Neural cell (in vitro differentiated cells): ENCODE measurements at regions not wholly inside any gene's neighbourhood (a gene's known extent, or its start where the extent isn't known, plus 50 kb on each side); places are given as distances from the start of the nearest gene placed in this dataset.

Experiments
- H2AFZ ChIP-seq: fragments of 200-600, 300-800 bp; sonication (generic), shearing (Covaris generic); 2 replicates; pipeline ENCODE4 v1.6.0; 2014; ENCODE audit warnings: low read depth, mild to moderate bottlenecking, antibody characterized with exemption, low read length, moderate library complexity
- H3F3A ChIP-seq: fragments of 200-600 bp; shearing (Covaris generic); 2 replicates; pipeline ENCODE4 v1.6.1; 2016; ENCODE audit warnings: mild to moderate bottlenecking, moderate library complexity, mixed read lengths, antibody characterized with exemption, low read length; ENCODE audit not compliant: insufficient read depth, poor library complexity, severe bottlenecking
- H3K27ac ChIP-seq: fragments of 200-600, 300-800 bp; sonication (generic), shearing (Covaris generic); 2 replicates; pipeline ENCODE4 v1.5.1; 2014; ENCODE audit warnings: mild to moderate bottlenecking, low read length, moderate library complexity
- H3K27me3 ChIP-seq: fragments of 300-800, 200-600 bp; sonication (generic), shearing (Covaris generic); 2 replicates; pipeline ENCODE4 v1.6.0; 2014; ENCODE audit warnings: mild to moderate bottlenecking, low read depth, low read length, moderate library complexity; ENCODE audit not compliant: insufficient read depth
- H3K36me3 ChIP-seq: fragments of 300-800, 200-600 bp; sonication (generic), shearing (Covaris generic); 2 replicates; pipeline ENCODE4 v1.5.1; 2014; ENCODE audit warnings: mild to moderate bottlenecking, antibody characterized with exemption, low read length, moderate library complexity; ENCODE audit not compliant: insufficient read depth
- H3K4me2 ChIP-seq: fragments of 300-800, 200-600 bp; sonication (generic), shearing (Covaris generic); 2 replicates; pipeline ENCODE4 v1.6.0; 2014; ENCODE audit warnings: mild to moderate bottlenecking, low read length
- H3K4me3 ChIP-seq: fragments of 300-800, 200-600 bp; sonication (generic), shearing (Covaris generic); 2 replicates; pipeline ENCODE4 v1.5.1; 2014; ENCODE audit warnings: mild to moderate bottlenecking, low read length, moderate library complexity
- H3K79me2 ChIP-seq: fragments of 200-600 bp; shearing (Covaris generic); replicated peaks from 2 replicates; pipeline ENCODE4 v1.6.0; 2014; ENCODE audit warnings: mild to moderate bottlenecking, low read length, moderate library complexity; ENCODE audit not compliant: insufficient read depth
- H3K9ac ChIP-seq: fragments of 300-800, 200-600 bp; sonication (generic), shearing (Covaris generic); 2 replicates; pipeline ENCODE4 v1.6.1; 2016; ENCODE audit warnings: mild to moderate bottlenecking, low read length, mixed read lengths
- H3K9me2 ChIP-seq: fragments of 200-600 bp; shearing (Covaris generic); 2 replicates; pipeline ENCODE4 v1.6.1; 2016; ENCODE audit warnings: mild to moderate bottlenecking, low read length, mixed read lengths; ENCODE audit not compliant: insufficient read depth
- H3K9me3 ChIP-seq: fragments of 200-600, 300-800 bp; sonication (generic), shearing (Covaris generic); 2 replicates; pipeline ENCODE4 v1.6.1; 2016; ENCODE audit warnings: mild to moderate bottlenecking, mixed run types, low read length, moderate library complexity, mixed read lengths
- H4K20me1 ChIP-seq: fragments of 200-600 bp; shearing (Covaris generic); 2 replicates; pipeline ENCODE4 v1.6.1; 2016; ENCODE audit warnings: mild to moderate bottlenecking, mixed run types; ENCODE audit not compliant: insufficient read depth
- CTCF ChIP-seq: fragments of 450-650 bp; IDR thresholded peaks from 2 replicates; pipeline ENCODE4 v1.5.1; 2014; ENCODE audit warnings: antibody characterized with exemption, mild to moderate bottlenecking, moderate library complexity; ENCODE audit not compliant: poor library complexity, severe bottlenecking
- EP300 ChIP-seq: fragments of 450-650 bp; conservative IDR thresholded peaks from 2 replicates; pipeline ENCODE4 v1.6.1; 2014; ENCODE audit warnings: antibody characterized with exemption, mild to moderate bottlenecking, moderate library complexity; ENCODE audit not compliant: poor library complexity, severe bottlenecking
- EZH2 ChIP-seq: fragments of 200-600, 300-800 bp; shearing (Covaris generic), sonication (generic); IDR thresholded peaks from 2 replicates; pipeline ENCODE4 v1.6.1; 2014; ENCODE audit warnings: antibody characterized with exemption, low read length, borderline replicate concordance, mild to moderate bottlenecking; ENCODE audit not compliant: insufficient read depth, poor library complexity, severe bottlenecking
- MXI1 ChIP-seq: fragments of 450-650 bp; conservative IDR thresholded peaks from 2 replicates; pipeline ENCODE4 v1.6.1; 2014; ENCODE audit warnings: antibody characterized with exemption, mild to moderate bottlenecking; ENCODE audit not compliant: poor library complexity, severe bottlenecking
- POLR2AphosphoS5 ChIP-seq: IDR thresholded peaks from 2 replicates; pipeline ENCODE4 v1.6.1; 2012
- RAD21 ChIP-seq: fragments of 450-650 bp; conservative IDR thresholded peaks from 2 replicates; pipeline ENCODE4 v1.6.1; 2014; ENCODE audit warnings: antibody characterized with exemption, mild to moderate bottlenecking, moderate library complexity
- REST ChIP-seq: IDR thresholded peaks from 2 replicates; pipeline ENCODE4 v1.6.1; 2012; ENCODE audit warnings: borderline replicate concordance
- SMC3 ChIP-seq: fragments of 450-650 bp; conservative IDR thresholded peaks from 2 replicates; pipeline ENCODE4 v1.6.1; 2014; ENCODE audit warnings: antibody characterized with exemption, mild to moderate bottlenecking, moderate library complexity; ENCODE audit not compliant: poor library complexity
- TAF1 ChIP-seq: IDR thresholded peaks from 2 replicates; pipeline ENCODE4 v1.6.1; 2012; ENCODE audit warnings: low read depth

DNA sequence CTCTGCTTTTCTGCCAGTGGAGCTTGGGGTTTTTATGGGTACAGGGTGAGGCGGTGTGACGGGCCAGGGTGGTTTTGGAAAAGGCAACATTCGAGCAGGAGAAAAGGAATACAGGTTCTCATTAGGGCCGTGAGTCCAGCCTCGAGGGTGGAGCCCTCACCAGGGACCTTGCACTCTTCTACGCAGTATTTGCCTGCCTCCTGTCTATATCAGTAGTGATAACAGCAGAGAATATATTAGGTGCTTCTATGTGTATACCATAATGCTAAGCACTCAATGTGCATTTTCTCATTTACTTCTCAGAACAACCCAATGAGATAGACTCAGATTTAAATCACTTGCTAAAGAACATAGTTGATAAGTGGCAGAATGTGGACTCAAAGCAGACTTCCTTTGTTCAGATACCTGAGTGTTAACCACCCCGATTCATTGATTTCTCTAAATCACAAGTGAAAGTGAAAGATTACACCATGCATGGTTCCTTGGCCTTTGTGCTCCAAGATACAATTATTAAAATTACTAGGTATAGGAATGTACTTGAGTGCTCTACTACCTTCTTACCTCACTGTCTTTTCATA is 403.9 kb downstream of the PCDH7 start:
- TF ChIP-seq RAD21, result no peak
- no peak for TF ChIP-seq SMC3
- no peak for TF ChIP-seq CTCF
- TF ChIP-seq POLR2AphosphoS5, result no peak
- no peak for TF ChIP-seq REST
- no peak for TF ChIP-seq EZH2
- no peak for TF ChIP-seq EP300
- no peak for TF ChIP-seq TAF1
- Histone ChIP-seq H3K9me3 (no peaks in the 10 kb centered on the region), H3K27ac (no peak overlapping the region), H3K36me3 (no peaks in the 10 kb centered on the region), H3K4me3 (no peak overlapping the region), H3K9ac (no peak overlapping the region), H3K27me3 (no peaks in the 10 kb centered on the region), H3K9me2 (no peaks in the 10 kb centered on the region), H2AFZ (no peak overlapping the region), H3F3A (no peaks in the 10 kb centered on the region), H3K4me2 (no peak overlapping the region), H4K20me1 (no peaks in the 10 kb centered on the region), H3K79me2 (no peaks in the 10 kb centered on the region)

DNA sequence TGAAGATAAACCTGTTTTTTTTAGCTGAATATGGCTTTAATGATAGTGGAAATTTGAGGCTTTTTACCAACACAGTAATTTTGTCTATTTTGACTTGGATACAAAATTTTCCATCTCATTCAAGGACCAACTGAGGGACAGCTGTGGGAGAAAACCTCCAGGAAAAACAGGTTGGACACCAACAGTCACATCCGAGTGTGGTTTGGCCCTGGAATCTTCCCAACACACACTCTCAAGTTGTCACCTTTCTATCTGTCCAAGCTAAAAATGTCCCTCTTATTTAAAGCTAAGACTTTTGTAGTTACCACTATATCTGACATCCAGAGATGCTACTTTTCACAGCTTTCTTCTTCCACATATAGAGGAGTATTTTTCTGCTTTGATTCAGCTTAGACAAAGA is 404.9 kb downstream of the PCDH7 start:
- H3K9me3 ChIP-seq, result no peaks in the 10 kb centered on the region
- H3K4me2 ChIP-seq, result no peak overlapping the region
- no peak overlapping the region for H3K4me3 ChIP-seq
- H3K27ac ChIP-seq, result no peak overlapping the region
- no peaks in the 10 kb centered on the region for H3K27me3 ChIP-seq
- no peaks in the 10 kb centered on the region for H3K36me3 ChIP-seq
- no peak overlapping the region for H3K9ac ChIP-seq
- H3K79me2 ChIP-seq, result no peaks in the 10 kb centered on the region
- H2AFZ ChIP-seq, result no peak overlapping the region
- no peaks in the 10 kb centered on the region for H4K20me1 ChIP-seq
- no peak for TF ChIP-seq MXI1
- no peak for TF ChIP-seq TAF1
- TF ChIP-seq SMC3, result no peak
- TF ChIP-seq EP300, result no peak
- TF ChIP-seq CTCF, result no peak
- no peak for TF ChIP-seq POLR2AphosphoS5
- TF ChIP-seq EZH2, result no peak
- TF ChIP-seq RAD21, result no peak
- no peaks in the 10 kb centered on the region for H3K9me2 ChIP-seq
- H3F3A ChIP-seq, result no peaks in the 10 kb centered on the region
